K562 (cell line): ENCODE measurements at regions not wholly inside any gene's neighbourhood (a gene's known extent, or its start where the extent isn't known, plus 50 kb on each side); places are given as distances from the start of the nearest gene placed in this dataset.

Experiments
- ATAC-seq: fragments of 200-7000 bp; cut with Tn5 transposase; 3 replicates; pipeline ENCODE4 v1.9.1; 2020; ENCODE audit warnings: moderate library complexity
- BruUV-seq: library from RNA; stranded (reverse); fragments of 400-500 nt; replicated peaks from 2 replicates; lab custom pipeline; 2021; lab: Mats Ljungman, UMichigan
- CTCF ChIA-PET: fragments of 300-600 bp; formaldehyde crosslinking; extraction: SDS; loops from one replicate; lab custom pipeline; 2021; ENCODE audit warnings: low intra/inter-chr PET ratio; lab: Yijun Ruan, JAX
- POLR2A ChIA-PET: fragments of 300-600, 350-650 bp; sonication (Branson Sonifier 250); formaldehyde crosslinking; extraction: SDS; loops from one replicate; lab custom pipeline; 2021; ENCODE audit warnings: antibody characterized with exemption, inconsistent platforms; lab: Yijun Ruan, JAX
- DNase-seq, 4 experiments: peaks; one replicate each; pipeline versions ENCODE4 v3.0.0 to v3.0.0-alpha.2; 2011 to 2018; ENCODE audit warnings: low spot score in 3 of 4, mixed read lengths in 3 of 4; ENCODE audit errors: extremely low read depth in 1 of 4
- FAIRE-seq: peaks from 2 replicates; lab custom pipeline; 2011; peaks lifted over from hg19 to GRCh38; lab: Jason Lieb, UNC
- H2AFZ ChIP-seq: 2 replicates; pipeline ENCODE4 v1.6.0; 2011; ENCODE audit warnings: low read depth, low read length, control low read depth, inconsistent platforms
- H3K27ac ChIP-seq: fragments of 200-600 bp; 3 replicates; pipeline ENCODE4 v1.8.0; 2011; ENCODE audit warnings: low read depth, mild to moderate bottlenecking, control low read depth, inconsistent platforms, low read length, moderate library complexity, mixed read lengths; ENCODE audit errors: extremely low read depth
- H3K27me3 ChIP-seq, 2 experiments: fragments of 300-600 bp in 1 of 2; 2 replicates in 1 of 2; 3 replicates in 1 of 2; pipeline versions ENCODE4 v1.6.0 to v1.8.0; 2011; ENCODE audit warnings: inconsistent platforms in 2 of 2, low read length in 2 of 2, mild to moderate bottlenecking in 1 of 2, mixed read lengths in 1 of 2, moderate library complexity in 1 of 2; ENCODE audit not compliant: control insufficient read depth in 2 of 2, insufficient read depth in 2 of 2
- H3K36me3 ChIP-seq: fragments of 300-600 bp; 3 replicates; pipeline ENCODE4 v1.8.0; 2011; ENCODE audit warnings: mild to moderate bottlenecking, low read length, inconsistent platforms; ENCODE audit not compliant: control insufficient read depth, insufficient read depth
- H3K4me1 ChIP-seq, 2 experiments: fragments of 200-600 bp in 1 of 2; replicated peaks in 1 of 2; 2 replicates in 1 of 2; 3 replicates in 1 of 2; pipeline versions ENCODE4 v1.5.1 to v1.8.0; 2011; ENCODE audit warnings: inconsistent platforms in 2 of 2, low read length in 2 of 2, mild to moderate bottlenecking in 1 of 2, mixed read lengths in 1 of 2, moderate library complexity in 1 of 2; ENCODE audit not compliant: control insufficient read depth in 2 of 2, insufficient read depth in 2 of 2
- H3K4me2 ChIP-seq: 2 replicates; pipeline ENCODE4 v1.6.1; 2011; ENCODE audit warnings: low read length, control low read depth, inconsistent platforms, mixed read lengths; ENCODE audit not compliant: insufficient read depth
- H3K4me3 ChIP-seq: fragments of 200-600 bp; sonication (generic), shearing (Covaris generic); 2 replicates; pipeline ENCODE4 v1.5.1; 2016; ENCODE audit warnings: control low read depth, inconsistent platforms
- H3K79me2 ChIP-seq: fragments of 200-600 bp; 3 replicates; pipeline ENCODE4 v1.8.0; 2011; ENCODE audit warnings: low read length, inconsistent platforms; ENCODE audit not compliant: control insufficient read depth, insufficient read depth
- H3K9ac ChIP-seq, 2 experiments: 2 replicates each; pipeline versions ENCODE4 v1.6.0 to v1.6.1; 2011; ENCODE audit warnings: low read depth in 2 of 2, low read length in 2 of 2, control low read depth in 1 of 2, inconsistent platforms in 1 of 2, mild to moderate bottlenecking in 1 of 2, mixed read lengths in 1 of 2; ENCODE audit not compliant: insufficient read depth in 1 of 2
- H3K9me1 ChIP-seq: one replicate; pipeline ENCODE4 v1.6.0; 2011; ENCODE audit warnings: inconsistent platforms, mild to moderate bottlenecking, low read length, moderate library complexity; ENCODE audit not compliant: control insufficient read depth, insufficient read depth
- H3K9me3 ChIP-seq: replicated peaks from 2 replicates; pipeline ENCODE4 v1.5.1; 2011; ENCODE audit warnings: low read depth, low read length, inconsistent platforms; ENCODE audit not compliant: control insufficient read depth, insufficient read depth
- H4K20me1 ChIP-seq: replicated peaks from 2 replicates; pipeline ENCODE4 v1.6.1; 2011; ENCODE audit warnings: low read length, inconsistent platforms, mixed read lengths; ENCODE audit not compliant: control insufficient read depth, insufficient read depth
- BCLAF1 ChIP-seq, 2 experiments: fragments of 450-650 bp in 1 of 2; IDR thresholded peaks; 2 replicates each; pipeline ENCODE4 v1.6.1; 2011 to 2017; ENCODE audit warnings: low read depth in 2 of 2, antibody characterized with exemption in 1 of 2, borderline replicate concordance in 1 of 2, low read length in 1 of 2, mild to moderate bottlenecking in 1 of 2, mixed read lengths in 1 of 2; ENCODE audit not compliant: control insufficient read depth in 1 of 2
- JUN ChIP-seq, 2 experiments: sonication (generic) in 1 of 2; formaldehyde crosslinking in 1 of 2; IDR thresholded peaks; 2 replicates each; pipeline versions ENCODE4 v1.6.1 to v1.8.0; 2012 to 2022; ENCODE audit warnings: borderline replicate concordance in 2 of 2, mild to moderate bottlenecking in 2 of 2, improper control_type of control experiment in 1 of 2, low read depth in 1 of 2, low read length in 1 of 2, missing genetic modification reagents in 1 of 2
- WGBS: fragments of 100-300 bp; shearing (Covaris generic); methylation state at CpG from one replicate; pipeline ENCODE4 v1.1.6; 2016; ENCODE audit warnings: low coverage, mixed read lengths; ENCODE audit not compliant: insufficient coverage; ENCODE audit errors: missing lambda C conversion rate; 5-methylcytosine and 5-hydroxymethylcytosine counted together
- in situ Hi-C: fragments of 300-500 bp; cut with MboI; formaldehyde crosslinking; loops from 4 replicates; pipeline ENCODE4 v1.15.0; 2018; ENCODE audit warnings: inconsistent platforms, mixed read lengths
- intact Hi-C: fragments of 100-400 bp; cut with micrococcal nuclease; formaldehyde crosslinking; loops from 2 replicates; pipeline ENCODE4 v1.14.2; 2022

- ATAC-seq (no peak), DNase-seq (no peak), FAIRE-seq (no peak)
- CTCF ChIA-PET, result no interaction called here
- intact Hi-C loops, result no loop called here
- Histone ChIP-seq H3K9me1 (no peaks in the 10 kb centered on the region), H3K4me2 (no peak overlapping the region), H4K20me1 (no peaks in the 10 kb centered on the region), H3K27me3 (no peaks in the 10 kb centered on the region), H3K4me3 (no peak overlapping the region), H2AFZ (no peak overlapping the region), H3K79me2 (no peaks in the 10 kb centered on the region), H3K27ac (no peak overlapping the region), H3K36me3 (no peaks in the 10 kb centered on the region), H3K4me1 (no peaks in the 10 kb centered on the region), H3K9me3 (no peaks in the 10 kb centered on the region), H3K9ac (no peak overlapping the region)
- BruUV-seq, result no TSS peak
- in situ Hi-C loops, result no loop called here
- POLR2A ChIA-PET, result no interaction called here
- 0% methylated on average over 2 of the region's 2 CpGs for WGBS
- no peak for TF ChIP-seq BCLAF1 (IDR thresholded peaks at IDR 0.05; ENCODE audit: borderline replicate concordance in 1 of 2, control insufficient read depth in 1 of 2, low read depth in 2 of 2, low read length in 1 of 2)
- TF ChIP-seq JUN (IDR thresholded peaks at IDR 0.05; ENCODE audit: borderline replicate concordance, low read depth, low read length), result no peak
- no peak for TF ChIP-seq JUN (CRISPR knock-in tag; IDR thresholded peaks at IDR 0.05; ENCODE audit: borderline replicate concordance)
Measured at GRCh38 chr13:74077375-74077774, 56.8 kb downstream of the KLF12 start.
